C1 segment of cervical spinal cord (tissue), 14 donors: ENCODE measurements at regions not wholly inside any gene's neighbourhood (a gene's known extent, or its start where the extent isn't known, plus 50 kb on each side); places are given as distances from the start of the nearest gene placed in this dataset.

Source experiments
- DNase-seq, 14 donors: peaks; one replicate each; lab custom pipeline; 2025; lab: John Stamatoyannopoulos, UW

- peak in 1 of 14 donors; percentile 92 for DNase-seq
Measured at GRCh38 chr2:217749008-217749407, 253.8 kb downstream of the TNS1 start.

- no peak for DNase-seq
Measured at GRCh38 chr2:217746808-217747207, 256.0 kb downstream of the TNS1 start.

GRCh38 chr2:217743966-217744761, 258.6 kb downstream of the TNS1 start:
- peak in 4 of 14 donors; percentile 32 to 65 (median 45) for DNase-seq

GRCh38 chr2:217743407-217743806, 259.4 kb downstream of the TNS1 start:
- no peak for DNase-seq

GRCh38 chr2:217742841-217743240, 260.0 kb downstream of the TNS1 start:
- peak in 1 of 14 donors; percentile 14 for DNase-seq

GRCh38 chr2:217742276-217742675, 260.5 kb downstream of the TNS1 start:
- no peak for DNase-seq

- DNase-seq = peak in 1 of 14 donors; percentile 48
Measured at GRCh38 chr2:217741381-217741955, 261.3 kb downstream of the TNS1 start.

GRCh38 chr2:217740756-217741155, 262.0 kb downstream of the TNS1 start:
- DNase-seq = no peak

- no peak for DNase-seq
Measured at GRCh38 chr2:217740178-217740577, 262.6 kb downstream of the TNS1 start.

- DNase-seq = no peak
Measured at GRCh38 chr2:217739741-217740140, 263.1 kb downstream of the TNS1 start.

GRCh38 chr2:217738061-217738460, 264.7 kb downstream of the TNS1 start:
- no peak for DNase-seq

GRCh38 chr2:217736776-217737550, 265.8 kb downstream of the TNS1 start:
- no peak for DNase-seq

GRCh38 chr2:217735899-217736298, 266.9 kb downstream of the TNS1 start:
- no peak for DNase-seq

GRCh38 chr2:217735034-217735433, 267.8 kb downstream of the TNS1 start:
- DNase-seq = no peak

- DNase-seq = no peak
Measured at GRCh38 chr2:217733461-217733860, 269.3 kb downstream of the TNS1 start.

- no peak for DNase-seq
Measured at GRCh38 chr2:217732992-217733391, 269.8 kb downstream of the TNS1 start.

GRCh38 chr2:217731805-217732204, 271.0 kb downstream of the TNS1 start:
- no peak for DNase-seq

GRCh38 chr2:217729421-217730053, 273.3 kb downstream of the TNS1 start:
- DNase-seq = peak in 1 of 14 donors; percentile 72

GRCh38 chr2:217727801-217728200, 275.0 kb downstream of the TNS1 start:
- no peak for DNase-seq

- DNase-seq = no peak
Measured at GRCh38 chr2:217725409-217725808, 277.4 kb downstream of the TNS1 start.

GRCh38 chr2:217724471-217724870, 278.3 kb downstream of the TNS1 start:
- no peak for DNase-seq

GRCh38 chr2:217723981-217724380, 278.8 kb downstream of the TNS1 start:
- DNase-seq = no peak
